Breast epithelium (tissue), 4 donors: ENCODE measurements at regions not wholly inside any gene's neighbourhood (a gene's known extent, or its start where the extent isn't known, plus 50 kb on each side); places are given as distances from the start of the nearest gene placed in this dataset.
"Not testable (repeated sequence)": the region's sequence is repeated elsewhere in the genome, so short reads cannot be mapped to it uniquely, and the experiment has no call there.

ENCODE experiments used
- DNase-seq, 2 donors: peaks; one replicate each; pipeline ENCODE4 v3.0.0-alpha.2; 2019; ENCODE audit warnings: low spot score in 2 of 2
- H3K27ac ChIP-seq, 2 donors: fragments of 200-600 bp; sonication (generic) in 1 of 2; one replicate each; pipeline ENCODE4 v1.5.1; 2016 to 2019; ENCODE audit warnings: mild to moderate bottlenecking in 1 of 2
- H3K27me3 ChIP-seq, 2 donors: fragments of 200-600 bp; sonication (generic) in 1 of 2; one replicate each; pipeline versions ENCODE4 v1.5.1 to v1.6.0; 2017 to 2019; ENCODE audit warnings: control low read depth in 1 of 2, mild to moderate bottlenecking in 1 of 2
- H3K36me3 ChIP-seq: fragments of 200-600 bp; one replicate; pipeline ENCODE4 v1.5.1; 2019
- H3K4me1 ChIP-seq, 2 donors: fragments of 200-600 bp; sonication (generic); one replicate each; pipeline ENCODE4 v1.5.1; 2016 to 2019; ENCODE audit warnings: control low read depth in 1 of 2
- H3K4me3 ChIP-seq, 3 donors: fragments of 200-600 bp; sonication (generic); 1 replicate in 2 of 3; 2 replicates in 1 of 3; pipeline ENCODE4 v1.5.1; 2016 to 2019; ENCODE audit warnings: mild to moderate bottlenecking in 3 of 3, moderate library complexity in 2 of 3
- H3K9me3 ChIP-seq, 2 donors: fragments of 200-600 bp; sonication (generic) in 1 of 2; one replicate each; pipeline ENCODE4 v1.5.1; 2016 to 2019; ENCODE audit warnings: control low read depth in 1 of 2
- POLR2A ChIP-seq: fragments of 450-650 bp; IDR thresholded peaks from one replicate; pipeline ENCODE4 v1.6.1; 2016; ENCODE audit warnings: antibody characterized with exemption, mild to moderate bottlenecking, moderate library complexity
- POLR2AphosphoS5 ChIP-seq, 3 donors: sonication (generic); formaldehyde crosslinking; IDR thresholded peaks; one replicate each; pipeline ENCODE4 v1.6.1; 2017; ENCODE audit warnings: antibody characterized with exemption in 3 of 3
- intact Hi-C: fragments of 100-400 bp; cut with DNase I; formaldehyde crosslinking; loops from one replicate; pipeline ENCODE4 v1.15.1; 2023; ENCODE audit warnings: low total_unique reads
- TF ChIP-seq, protein P1 (sequence below), 3 donors: fragments of 450-650 bp; IDR thresholded peaks; one replicate each; pipeline ENCODE4 v1.5.1; 2016 to 2017; ENCODE audit warnings: antibody characterized with exemption in 3 of 3, mild to moderate bottlenecking in 3 of 3, moderate library complexity in 3 of 3

DNA sequence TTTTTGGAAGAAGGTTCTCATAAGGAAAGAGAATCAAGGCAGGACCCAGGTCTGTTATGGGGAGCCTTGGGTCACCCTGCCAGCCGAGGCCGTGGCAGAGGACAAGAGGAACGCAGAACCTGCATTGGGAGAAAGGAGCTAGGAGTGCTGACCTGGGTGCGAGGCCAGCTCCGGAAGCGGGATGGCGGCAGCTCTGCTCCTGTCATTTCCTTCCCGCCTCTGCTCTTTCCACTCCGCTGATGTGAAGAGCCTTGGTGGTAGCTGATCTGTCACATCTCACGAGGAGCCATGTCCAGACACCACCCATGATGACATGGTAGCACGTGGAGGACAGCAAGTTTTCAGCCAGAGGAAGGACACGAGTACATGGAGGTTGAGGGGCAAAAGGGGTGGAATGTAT lies 109.5 kb upstream of the COL5A1 start:
- Histone ChIP-seq H3K4me3 (no peak overlapping the region), H3K9me3 (peaks cover 7 to 27% of the 10 kb centered on the region in 2 donors), H3K27ac (no peak overlapping the region), H3K36me3 (no peaks in the 10 kb centered on the region), H3K4me1 (no peaks in the 10 kb centered on the region), H3K27me3 (peaks cover 0 to 24% of the 10 kb centered on the region in 2 donors)
- intact Hi-C loops, result no loop called here
- TF ChIP-seq, protein P1, sequence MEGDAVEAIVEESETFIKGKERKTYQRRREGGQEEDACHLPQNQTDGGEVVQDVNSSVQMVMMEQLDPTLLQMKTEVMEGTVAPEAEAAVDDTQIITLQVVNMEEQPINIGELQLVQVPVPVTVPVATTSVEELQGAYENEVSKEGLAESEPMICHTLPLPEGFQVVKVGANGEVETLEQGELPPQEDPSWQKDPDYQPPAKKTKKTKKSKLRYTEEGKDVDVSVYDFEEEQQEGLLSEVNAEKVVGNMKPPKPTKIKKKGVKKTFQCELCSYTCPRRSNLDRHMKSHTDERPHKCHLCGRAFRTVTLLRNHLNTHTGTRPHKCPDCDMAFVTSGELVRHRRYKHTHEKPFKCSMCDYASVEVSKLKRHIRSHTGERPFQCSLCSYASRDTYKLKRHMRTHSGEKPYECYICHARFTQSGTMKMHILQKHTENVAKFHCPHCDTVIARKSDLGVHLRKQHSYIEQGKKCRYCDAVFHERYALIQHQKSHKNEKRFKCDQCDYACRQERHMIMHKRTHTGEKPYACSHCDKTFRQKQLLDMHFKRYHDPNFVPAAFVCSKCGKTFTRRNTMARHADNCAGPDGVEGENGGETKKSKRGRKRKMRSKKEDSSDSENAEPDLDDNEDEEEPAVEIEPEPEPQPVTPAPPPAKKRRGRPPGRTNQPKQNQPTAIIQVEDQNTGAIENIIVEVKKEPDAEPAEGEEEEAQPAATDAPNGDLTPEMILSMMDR (IDR thresholded peaks at IDR 0.05), result no peak
- TF ChIP-seq POLR2AphosphoS5 (IDR thresholded peaks at IDR 0.05), result no peak
- no peak for TF ChIP-seq POLR2A
- DNase-seq, result no peak

DNA sequence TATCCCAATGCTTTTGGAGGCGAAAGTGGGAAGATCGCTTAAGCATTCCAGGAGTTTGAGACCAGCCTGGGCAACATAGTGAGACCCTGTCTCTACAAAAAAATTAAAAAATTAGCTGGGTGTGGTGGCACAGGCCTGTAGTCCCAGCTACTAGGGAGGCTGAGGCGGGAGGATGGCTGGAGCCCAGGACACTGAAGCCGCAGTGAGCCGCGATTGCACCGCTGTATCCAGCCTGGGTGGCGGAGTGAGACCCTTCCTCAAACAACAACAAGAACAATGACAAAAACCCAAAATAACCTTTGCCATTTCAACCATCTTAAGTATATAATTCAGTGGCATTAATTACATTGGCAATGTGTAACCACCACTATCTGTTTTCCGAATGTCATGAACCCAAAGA lies 108.9 kb upstream of the COL5A1 start:
- intact Hi-C loops, H3K4me3 ChIP-seq, H3K4me1 ChIP-seq, H3K27ac ChIP-seq, H3K36me3 ChIP-seq: not testable (repeated sequence)
- Histone ChIP-seq H3K9me3 (peaks cover 7 to 27% of the 10 kb centered on the region in 2 donors), H3K27me3 (peaks cover 0 to 24% of the 10 kb centered on the region in 2 donors)
- DNase-seq, result peak in 1 of 2 donors; percentile 9

GRCh38 chr9:134533850-134534588 lies 107.6 kb upstream of the COL5A1 start:
- H3K27ac ChIP-seq, result no peak overlapping the region
- peaks cover 0 to 24% of the 10 kb centered on the region in 2 donors for H3K27me3 ChIP-seq
- no peak overlapping the region for H3K4me3 ChIP-seq
- no peaks in the 10 kb centered on the region for H3K4me1 ChIP-seq
- H3K9me3 ChIP-seq, result peaks cover 7 to 27% of the 10 kb centered on the region in 2 donors
- intact Hi-C loops, result no loop called here
- TF ChIP-seq POLR2AphosphoS5 (IDR thresholded peaks at IDR 0.05) (no peak), POLR2A (no peak)
- TF ChIP-seq, protein P1 (IDR thresholded peaks at IDR 0.05), result no peak
- no peak for DNase-seq
- H3K36me3 ChIP-seq, result no peaks in the 10 kb centered on the region

DNA sequence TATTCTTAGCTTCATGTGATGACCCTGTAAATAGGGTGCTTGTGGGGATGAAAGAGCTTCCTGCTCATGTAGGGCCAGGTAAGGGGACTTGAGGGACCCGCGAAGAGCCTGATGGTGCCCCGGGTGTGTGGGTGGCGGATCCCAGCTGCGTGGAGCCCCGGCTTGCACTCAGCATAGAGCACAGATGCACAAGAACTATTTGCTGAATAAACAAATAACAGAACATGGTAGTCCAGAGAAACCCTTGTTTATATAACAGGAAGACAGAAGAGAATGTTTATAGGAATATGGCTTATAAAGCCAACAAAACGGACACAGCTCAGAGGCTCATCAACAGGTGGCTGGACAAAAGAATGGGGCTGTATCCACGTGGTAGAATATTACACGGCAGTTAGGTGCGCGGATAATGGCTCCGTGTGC lies 106.9 kb upstream of the COL5A1 start:
- Histone ChIP-seq H3K4me3 (no peak overlapping the region), H3K27me3 (peaks cover 0 to 24% of the 10 kb centered on the region in 2 donors), H3K4me1 (no peaks in the 10 kb centered on the region), H3K9me3 (peaks cover 7 to 26% of the 10 kb centered on the region in 2 donors), H3K36me3 (no peaks in the 10 kb centered on the region), H3K27ac (no peak overlapping the region)
- DNase-seq, result no peak
- intact Hi-C loops, result no loop called here
- TF ChIP-seq, protein P1 (IDR thresholded peaks at IDR 0.05), result no peak
- TF ChIP-seq POLR2A, result no peak
- no peak for TF ChIP-seq POLR2AphosphoS5 (IDR thresholded peaks at IDR 0.05)

GRCh38 chr9:134535171-134535570 lies 106.4 kb upstream of the COL5A1 start:
- TF ChIP-seq POLR2AphosphoS5 (IDR thresholded peaks at IDR 0.05) (no peak), POLR2A (no peak)
- TF ChIP-seq, protein P1 (IDR thresholded peaks at IDR 0.05), result no peak
- no peaks in the 10 kb centered on the region for H3K36me3 ChIP-seq
- H3K4me1 ChIP-seq, result no peaks in the 10 kb centered on the region
- H3K9me3 ChIP-seq, result peaks cover 7 to 21% of the 10 kb centered on the region in 2 donors
- H3K27ac ChIP-seq, result no peak overlapping the region
- H3K4me3 ChIP-seq, result no peak overlapping the region
- intact Hi-C loops, result no loop called here
- peaks cover 0 to 27% of the 10 kb centered on the region in 2 donors for H3K27me3 ChIP-seq
- no peak for DNase-seq
